ENCODE measurements at regions not wholly inside any gene's neighbourhood (a gene's known extent, or its start where the extent isn't known, plus 50 kb on each side); places are given as distances from the start of the nearest gene placed in this dataset.
"Not testable (repeated sequence)": the region's sequence is repeated elsewhere in the genome, so short reads cannot be mapped to it uniquely, and the experiment has no call there.

DNA sequence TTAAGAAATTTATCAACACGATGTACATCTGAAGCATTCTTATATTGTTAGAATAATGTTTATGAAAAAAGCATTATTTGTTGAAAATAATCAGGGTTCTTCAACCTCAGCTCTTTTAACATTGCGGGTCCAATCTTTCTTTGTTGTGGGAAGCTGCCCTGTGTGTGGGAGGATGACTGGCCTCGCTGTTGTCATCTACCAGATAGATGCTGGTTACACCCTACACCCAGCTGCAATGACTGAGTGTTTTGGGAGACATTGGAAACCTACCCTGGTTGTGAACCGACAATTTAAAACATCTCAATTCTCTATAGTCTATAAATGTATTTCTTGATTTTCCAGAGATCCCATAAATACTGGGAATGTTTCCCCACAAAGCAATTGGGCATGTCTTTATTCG is 794.2 kb upstream of the CDH10 start:
- no peaks in the 10 kb centered on the region for H3K9me3 ChIP-seq (ENCODE audit: control insufficient read depth in 2 of 2, insufficient read depth in 1 of 2, low read depth in 1 of 2, low read length in 1 of 2)
- FAIRE-seq (no peak), DNase-seq (no peak)
- no peaks in the 10 kb centered on the region for H3K36me3 ChIP-seq (ENCODE audit: control insufficient read depth in 3 of 3, insufficient read depth in 2 of 3, low read depth in 1 of 3, low read length in 3 of 3)
- no peak overlapping the region for H3K4me3 ChIP-seq (ENCODE audit: low read depth in 1 of 3, low read length in 3 of 3)
- no peaks in the 10 kb centered on the region for H3K27me3 ChIP-seq (ENCODE audit: control insufficient read depth in 3 of 3, insufficient read depth in 3 of 3, low read length in 3 of 3)
- H3K27ac ChIP-seq (ENCODE audit: low read depth in 1 of 3, low read length in 2 of 3): no peak overlapping the region
- WGBS, 3 donors: 69 to 83% (median 77%) methylated on average over 5 of the region's 5 CpGs
- no peaks in the 10 kb centered on the region for H3K4me1 ChIP-seq (ENCODE audit: control insufficient read depth in 3 of 3, insufficient read depth in 2 of 3, low read depth in 1 of 3, low read length in 2 of 3)

GRCh38 chr5:25438375-25438774 is 793.6 kb upstream of the CDH10 start:
- H3K9me3 ChIP-seq (ENCODE audit: control insufficient read depth in 2 of 2, insufficient read depth in 1 of 2, low read depth in 1 of 2, low read length in 1 of 2); H3K36me3 ChIP-seq (ENCODE audit: control insufficient read depth in 3 of 3, insufficient read depth in 2 of 3, low read depth in 1 of 3, low read length in 3 of 3); H3K4me3 ChIP-seq (ENCODE audit: low read depth in 1 of 3, low read length in 3 of 3); H3K4me1 ChIP-seq (ENCODE audit: control insufficient read depth in 3 of 3, insufficient read depth in 2 of 3, low read depth in 1 of 3, low read length in 2 of 3); DNase-seq; H3K27ac ChIP-seq (ENCODE audit: low read depth in 1 of 3, low read length in 2 of 3); FAIRE-seq; H3K27me3 ChIP-seq (ENCODE audit: control insufficient read depth in 3 of 3, insufficient read depth in 3 of 3, low read length in 3 of 3): not testable (repeated sequence)
- 88 to 91% (median 91%) methylated on average over 6 of the region's 6 CpGs for WGBS, 3 donors

GRCh38 chr5:25436452-25436851 is 791.7 kb upstream of the CDH10 start:
- Histone ChIP-seq H3K9me3 (ENCODE audit: control insufficient read depth in 2 of 2, insufficient read depth in 1 of 2, low read depth in 1 of 2, low read length in 1 of 2) (no peaks in the 10 kb centered on the region), H3K27ac (ENCODE audit: low read depth in 1 of 3, low read length in 2 of 3) (no peak overlapping the region), H3K4me3 (ENCODE audit: low read depth in 1 of 3, low read length in 3 of 3) (no peak overlapping the region), H3K27me3 (ENCODE audit: control insufficient read depth in 3 of 3, insufficient read depth in 3 of 3, low read length in 3 of 3) (no peaks in the 10 kb centered on the region), H3K4me1 (ENCODE audit: control insufficient read depth in 3 of 3, insufficient read depth in 2 of 3, low read depth in 1 of 3, low read length in 2 of 3) (no peaks in the 10 kb centered on the region), H3K36me3 (ENCODE audit: control insufficient read depth in 3 of 3, insufficient read depth in 2 of 3, low read depth in 1 of 3, low read length in 3 of 3) (no peaks in the 10 kb centered on the region)
- WGBS, 3 donors: 91 to 95% (median 95%) methylated on average over 3 of the region's 3 CpGs
- FAIRE-seq: no peak
- no peak for DNase-seq

GRCh38 chr5:25435882-25436281 is 791.1 kb upstream of the CDH10 start:
- Histone ChIP-seq H3K27me3 (ENCODE audit: control insufficient read depth in 3 of 3, insufficient read depth in 3 of 3, low read length in 3 of 3) (no peaks in the 10 kb centered on the region), H3K36me3 (ENCODE audit: control insufficient read depth in 3 of 3, insufficient read depth in 2 of 3, low read depth in 1 of 3, low read length in 3 of 3) (no peaks in the 10 kb centered on the region), H3K4me3 (ENCODE audit: low read depth in 1 of 3, low read length in 3 of 3) (no peak overlapping the region), H3K9me3 (ENCODE audit: control insufficient read depth in 2 of 2, insufficient read depth in 1 of 2, low read depth in 1 of 2, low read length in 1 of 2) (no peaks in the 10 kb centered on the region), H3K27ac (ENCODE audit: low read depth in 1 of 3, low read length in 2 of 3) (no peak overlapping the region), H3K4me1 (ENCODE audit: control insufficient read depth in 3 of 3, insufficient read depth in 2 of 3, low read depth in 1 of 3, low read length in 2 of 3) (no peaks in the 10 kb centered on the region)
- no peak for FAIRE-seq
- 87 to 96% (median 89%) methylated on average over 1 of the region's 1 CpG for WGBS, 3 donors
- DNase-seq: no peak

DNA sequence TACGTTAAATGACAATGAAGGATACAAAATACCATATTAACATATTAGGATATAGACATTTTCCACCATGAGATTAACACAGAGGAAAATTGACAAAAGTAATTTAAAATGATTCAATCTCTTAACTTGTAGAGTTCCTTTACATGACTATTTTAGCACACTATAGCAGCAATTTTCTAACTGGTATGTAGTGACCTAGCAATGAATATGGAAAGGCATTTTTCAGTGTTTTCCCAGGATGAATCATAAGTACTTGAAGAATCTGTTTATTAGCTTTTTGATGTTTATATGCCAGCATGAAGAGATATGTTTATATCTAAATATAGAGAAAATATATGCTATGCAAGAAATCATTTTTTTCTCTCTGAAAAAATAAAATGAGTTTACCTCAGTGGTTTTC is 782.5 kb upstream of the CDH10 start:
- DNase-seq (no peak), FAIRE-seq (no peak)
- Histone ChIP-seq H3K9me3 (ENCODE audit: control insufficient read depth in 2 of 2, insufficient read depth in 1 of 2, low read depth in 1 of 2, low read length in 1 of 2) (no peaks in the 10 kb centered on the region), H3K4me3 (ENCODE audit: low read depth in 1 of 3, low read length in 3 of 3) (no peak overlapping the region), H3K27ac (ENCODE audit: low read depth in 1 of 3, low read length in 2 of 3) (no peak overlapping the region), H3K4me1 (ENCODE audit: control insufficient read depth in 3 of 3, insufficient read depth in 2 of 3, low read depth in 1 of 3, low read length in 2 of 3) (no peaks in the 10 kb centered on the region), H3K36me3 (ENCODE audit: control insufficient read depth in 3 of 3, insufficient read depth in 2 of 3, low read depth in 1 of 3, low read length in 3 of 3) (no peaks in the 10 kb centered on the region), H3K27me3 (ENCODE audit: control insufficient read depth in 3 of 3, insufficient read depth in 3 of 3, low read length in 3 of 3) (no peaks in the 10 kb centered on the region)
- WGBS, 3 donors: 91 to 97% (median 95%) methylated on average over 1 of the region's 1 CpG

- DNase-seq (no peak), FAIRE-seq (no peak)
- H3K27me3 ChIP-seq (ENCODE audit: control insufficient read depth in 3 of 3, insufficient read depth in 3 of 3, low read length in 3 of 3): no peaks in the 10 kb centered on the region
- WGBS, 3 donors: 90 to 95% (median 94%) methylated on average over 1 of the region's 1 CpG
- no peaks in the 10 kb centered on the region for H3K4me1 ChIP-seq (ENCODE audit: control insufficient read depth in 3 of 3, insufficient read depth in 2 of 3, low read depth in 1 of 3, low read length in 2 of 3)
- H3K9me3 ChIP-seq (ENCODE audit: control insufficient read depth in 2 of 2, insufficient read depth in 1 of 2, low read depth in 1 of 2, low read length in 1 of 2): no peaks in the 10 kb centered on the region
- no peak overlapping the region for H3K4me3 ChIP-seq (ENCODE audit: low read depth in 1 of 3, low read length in 3 of 3)
- no peak overlapping the region for H3K27ac ChIP-seq (ENCODE audit: low read depth in 1 of 3, low read length in 2 of 3)
- H3K36me3 ChIP-seq (ENCODE audit: control insufficient read depth in 3 of 3, insufficient read depth in 2 of 3, low read depth in 1 of 3, low read length in 3 of 3): no peaks in the 10 kb centered on the region
These were observed 778.5 kb upstream of the CDH10 start for GRCh38 chr5:25423271-25423670.

- no peak for FAIRE-seq
- WGBS, 3 donors: 83 to 91% (median 90%) methylated on average over 2 of the region's 2 CpGs
- DNase-seq: no peak
- no peaks in the 10 kb centered on the region for H3K4me1 ChIP-seq (ENCODE audit: control insufficient read depth in 3 of 3, insufficient read depth in 2 of 3, low read depth in 1 of 3, low read length in 2 of 3)
- no peak overlapping the region for H3K27ac ChIP-seq (ENCODE audit: low read depth in 1 of 3, low read length in 2 of 3)
- no peak overlapping the region for H3K4me3 ChIP-seq (ENCODE audit: low read depth in 1 of 3, low read length in 3 of 3)
- no peaks in the 10 kb centered on the region for H3K9me3 ChIP-seq (ENCODE audit: control insufficient read depth in 2 of 2, insufficient read depth in 1 of 2, low read depth in 1 of 2, low read length in 1 of 2)
- H3K36me3 ChIP-seq (ENCODE audit: control insufficient read depth in 3 of 3, insufficient read depth in 2 of 3, low read depth in 1 of 3, low read length in 3 of 3): no peaks in the 10 kb centered on the region
- no peaks in the 10 kb centered on the region for H3K27me3 ChIP-seq (ENCODE audit: control insufficient read depth in 3 of 3, insufficient read depth in 3 of 3, low read length in 3 of 3)
These were observed 774.9 kb upstream of the CDH10 start for GRCh38 chr5:25419684-25420083.

DNA sequence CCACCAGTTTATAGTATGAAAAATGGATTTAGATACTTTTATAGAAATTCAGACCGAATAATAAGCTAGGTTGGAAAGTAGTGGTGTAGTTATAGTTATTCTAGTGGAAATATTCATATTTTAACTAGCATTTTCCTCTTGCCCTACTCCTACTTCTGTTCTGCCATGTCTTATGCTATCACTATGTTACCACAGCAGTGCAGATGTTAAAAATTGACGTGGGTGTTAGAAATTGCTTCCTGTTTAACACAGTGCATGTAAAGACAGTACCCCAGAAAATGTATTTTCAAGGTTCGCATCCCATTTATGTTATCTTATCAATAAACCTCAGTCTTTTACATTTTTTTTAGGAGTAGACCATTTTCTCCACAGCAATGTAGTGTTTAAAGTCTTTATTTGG is 774.2 kb upstream of the CDH10 start:
- H3K4me3 ChIP-seq (ENCODE audit: low read depth in 1 of 3, low read length in 3 of 3): no peak overlapping the region
- WGBS, 3 donors: 63 to 65% (median 65%) methylated on average over 3 of the region's 3 CpGs

DNA sequence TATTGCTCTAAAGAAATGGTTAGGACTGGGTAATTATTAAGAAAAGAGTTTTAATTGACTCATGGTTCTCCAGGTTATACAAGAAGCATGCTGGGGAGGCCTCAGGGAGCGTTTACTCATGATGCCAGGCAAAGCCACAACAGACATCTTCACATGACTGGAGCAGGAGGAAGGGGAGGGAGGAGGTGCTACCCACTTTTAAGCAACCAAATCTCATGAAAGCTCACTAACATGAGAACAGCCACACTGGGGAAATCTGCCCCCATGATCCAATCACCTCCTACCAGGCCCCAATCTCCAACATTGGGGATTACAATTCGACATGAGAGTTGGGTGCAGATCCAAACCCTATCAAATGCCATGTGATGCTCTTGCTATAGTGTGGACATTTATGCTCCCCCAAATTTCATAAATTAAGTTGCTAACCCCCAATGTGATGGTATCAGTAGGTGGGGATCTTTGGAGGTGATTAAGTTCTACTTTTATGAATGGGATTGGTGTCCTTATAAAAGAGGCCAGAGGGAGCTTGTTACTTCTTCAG is 773.6 kb upstream of the CDH10 start:
- DNase-seq (no peak), FAIRE-seq (no peak)
- WGBS, 3 donors: 51 to 55% (median 52%) methylated on average over 2 of the region's 2 CpGs
- Histone ChIP-seq H3K27me3 (ENCODE audit: control insufficient read depth in 3 of 3, insufficient read depth in 3 of 3, low read length in 3 of 3) (no peaks in the 10 kb centered on the region), H3K9me3 (ENCODE audit: control insufficient read depth in 2 of 2, insufficient read depth in 1 of 2, low read depth in 1 of 2, low read length in 1 of 2) (no peaks in the 10 kb centered on the region), H3K4me3 (ENCODE audit: low read depth in 1 of 3, low read length in 3 of 3) (no peak overlapping the region), H3K4me1 (ENCODE audit: control insufficient read depth in 3 of 3, insufficient read depth in 2 of 3, low read depth in 1 of 3, low read length in 2 of 3) (no peaks in the 10 kb centered on the region), H3K36me3 (ENCODE audit: control insufficient read depth in 3 of 3, insufficient read depth in 2 of 3, low read depth in 1 of 3, low read length in 3 of 3) (no peaks in the 10 kb centered on the region), H3K27ac (ENCODE audit: low read depth in 1 of 3, low read length in 2 of 3) (no peak overlapping the region)

More for the DNA sequence above, 774.2 kb upstream of the CDH10 start:
- H3K4me1 ChIP-seq (ENCODE audit: control insufficient read depth in 3 of 3, insufficient read depth in 2 of 3, low read depth in 1 of 3, low read length in 2 of 3): no peaks in the 10 kb centered on the region
- H3K9me3 ChIP-seq (ENCODE audit: control insufficient read depth in 2 of 2, insufficient read depth in 1 of 2, low read depth in 1 of 2, low read length in 1 of 2): no peaks in the 10 kb centered on the region
- FAIRE-seq (no peak), DNase-seq (no peak)
- H3K36me3 ChIP-seq (ENCODE audit: control insufficient read depth in 3 of 3, insufficient read depth in 2 of 3, low read depth in 1 of 3, low read length in 3 of 3): no peaks in the 10 kb centered on the region
- H3K27me3 ChIP-seq (ENCODE audit: control insufficient read depth in 3 of 3, insufficient read depth in 3 of 3, low read length in 3 of 3): no peaks in the 10 kb centered on the region
- H3K27ac ChIP-seq (ENCODE audit: low read depth in 1 of 3, low read length in 2 of 3): no peak overlapping the region
